NCI-H2227 (cell line): ENCODE measurements at regions not wholly inside any gene's neighbourhood (a gene's known extent, or its start where the extent isn't known, plus 50 kb on each side); places are given as distances from the start of the nearest gene placed in this dataset.

ENCODE experiments used
- DNase-seq: peaks from one replicate; lab custom pipeline; 2025; ENCODE audit not compliant: unreplicated experiment; lab: John Stamatoyannopoulos, UW

DNA sequence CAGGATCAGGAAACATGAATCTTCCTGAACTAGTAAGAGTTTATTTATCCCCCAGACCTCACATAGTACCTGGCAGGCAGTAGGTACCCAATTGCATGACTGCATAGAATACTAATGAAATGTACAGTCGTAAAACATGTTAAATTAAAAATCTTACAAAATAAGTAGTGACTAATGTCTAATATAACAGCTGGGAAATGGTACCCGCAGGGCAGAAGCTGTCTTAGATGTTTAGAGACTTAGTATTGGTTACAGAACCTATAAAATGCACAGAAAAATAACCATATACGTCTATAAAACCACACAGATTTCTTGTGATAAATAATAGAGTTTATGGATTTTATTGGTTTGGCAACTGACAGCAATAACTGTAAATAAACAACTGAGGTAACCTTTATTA lies 139.1 kb upstream of the GMDS start:
- no peak for DNase-seq

- no peak for DNase-seq
Observed at GRCh38 chr6:2381872-2382661, 136.7 kb upstream of the GMDS start.

GRCh38 chr6:2378891-2379652 lies 133.7 kb upstream of the GMDS start:
- DNase-seq, result no peak

DNA sequence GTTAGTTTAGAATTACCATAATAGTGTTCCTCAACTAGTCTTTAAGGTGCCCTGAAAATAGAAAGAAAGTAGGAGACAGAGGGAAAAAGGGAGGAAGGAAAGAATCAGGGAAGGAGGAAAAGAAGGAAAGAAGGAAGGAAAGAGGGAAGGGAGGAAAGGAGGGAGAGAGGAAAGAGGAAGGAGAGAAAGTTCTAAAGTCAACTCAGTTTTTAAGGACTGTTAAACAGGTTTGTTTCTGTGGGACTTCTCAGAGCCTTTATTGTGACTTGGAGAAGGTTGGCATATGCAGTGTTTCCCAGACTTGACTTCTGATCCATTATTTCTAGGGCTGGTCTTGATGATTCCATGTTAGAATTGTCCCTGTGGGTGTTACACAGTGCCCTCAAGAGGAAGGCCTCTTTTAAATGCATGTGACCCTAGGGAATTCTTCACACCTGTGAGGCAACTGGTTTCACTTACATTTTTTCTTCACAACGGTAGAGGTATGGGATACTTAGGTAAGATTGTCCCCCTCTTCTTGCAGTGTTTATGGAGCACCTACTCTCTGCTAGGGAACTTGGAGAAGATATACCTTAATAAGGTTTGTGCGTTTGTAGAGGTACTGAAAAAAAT lies 132.7 kb upstream of the GMDS start:
- no peak for DNase-seq

- no peak for DNase-seq
Observed at GRCh38 chr6:2376429-2377355, 131.3 kb upstream of the GMDS start.

DNA sequence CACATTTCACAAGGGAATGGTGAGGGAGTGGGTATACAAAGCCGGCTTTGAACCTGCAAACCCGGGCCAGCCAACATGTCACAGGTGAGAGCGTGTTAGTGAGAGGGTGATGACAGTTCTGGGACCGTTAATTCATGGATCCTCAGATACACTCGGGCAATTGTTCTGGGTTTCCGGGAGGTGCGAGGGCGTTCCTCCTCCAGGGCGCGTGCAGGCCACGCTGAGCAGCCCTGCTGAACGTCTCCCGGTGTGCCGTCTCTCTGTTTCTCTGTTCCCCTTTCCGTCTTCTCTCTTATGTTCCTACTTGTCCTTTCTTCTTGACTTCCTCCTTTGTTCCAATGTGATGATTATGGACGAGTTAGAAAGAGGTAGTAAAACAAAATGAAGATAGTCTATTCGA lies 130.0 kb upstream of the GMDS start:
- no peak for DNase-seq

- DNase-seq, result no peak
Observed at GRCh38 chr6:2369606-2370005, 124.2 kb upstream of the GMDS start.

GRCh38 chr6:2363211-2363610 lies 117.8 kb upstream of the GMDS start:
- DNase-seq, result no peak

GRCh38 chr6:2361195-2361594 lies 115.8 kb upstream of the GMDS start:
- DNase-seq, result no peak

- no peak for DNase-seq
Observed at GRCh38 chr6:2360716-2361115, 115.3 kb upstream of the GMDS start.

GRCh38 chr6:2360126-2360525 lies 114.7 kb upstream of the GMDS start:
- no peak for DNase-seq

DNA sequence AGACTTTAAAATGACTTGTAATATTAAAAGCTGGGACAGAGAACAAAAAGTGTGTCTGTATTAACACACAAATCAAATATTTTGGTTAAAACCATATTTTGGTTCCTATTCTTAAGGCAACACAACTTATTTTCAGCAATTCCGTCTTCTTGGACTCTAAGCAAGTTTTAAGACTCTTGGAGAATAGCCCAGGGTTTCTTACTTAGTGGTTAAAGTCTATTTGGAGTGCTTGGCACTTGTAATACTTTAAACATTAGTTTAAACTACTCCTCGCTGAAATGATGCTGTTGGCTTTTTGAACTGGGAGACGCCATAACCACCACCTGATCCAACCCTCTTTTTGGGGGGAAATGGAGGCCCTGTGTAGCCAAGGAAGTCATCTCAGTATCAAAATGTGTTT lies 109.7 kb upstream of the GMDS start:
- DNase-seq, result no peak

DNA sequence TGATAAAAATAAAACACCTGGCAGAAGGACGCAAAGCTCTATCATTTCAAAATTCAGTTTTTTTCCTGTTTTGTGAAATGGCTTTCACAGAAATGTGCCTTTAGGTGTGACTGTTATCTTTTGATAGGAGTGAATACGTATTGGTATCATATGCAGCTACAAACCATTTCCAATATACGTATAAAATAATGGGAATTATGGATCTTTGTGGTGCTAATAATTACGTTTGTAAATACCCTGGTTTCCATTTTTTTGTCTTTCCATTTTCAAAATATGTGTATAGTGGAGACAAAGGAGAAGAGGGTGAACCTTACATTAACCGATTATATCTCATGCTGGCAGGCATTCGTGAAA lies 108.7 kb upstream of the GMDS start:
- DNase-seq, result no peak

- peak; percentile 61 for DNase-seq
Observed at GRCh38 chr6:2353412-2354137, 108.2 kb upstream of the GMDS start.

- no peak for DNase-seq
Observed at GRCh38 chr6:2351807-2352431, 106.5 kb upstream of the GMDS start.

GRCh38 chr6:2351090-2351489 lies 105.7 kb upstream of the GMDS start:
- no peak for DNase-seq

DNA sequence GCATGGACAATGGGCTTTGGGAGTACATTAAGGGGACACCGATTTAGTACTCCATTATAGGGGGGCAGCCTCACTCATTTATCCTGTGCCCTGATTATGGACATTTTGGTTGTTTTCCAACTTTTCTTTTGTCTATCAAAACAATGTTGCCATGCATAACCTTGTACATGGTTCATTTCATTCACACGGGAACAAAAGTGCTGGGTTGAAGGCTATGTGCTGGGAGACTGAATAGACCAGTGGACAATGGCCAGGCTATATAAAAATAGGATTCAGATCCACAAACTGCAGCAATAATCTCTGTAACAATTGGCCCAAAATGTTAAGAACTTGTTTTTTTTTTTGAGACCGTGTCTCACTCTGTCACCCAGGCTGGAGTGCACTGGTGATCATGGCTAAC lies 100.7 kb upstream of the GMDS start:
- DNase-seq, result no peak

DNA sequence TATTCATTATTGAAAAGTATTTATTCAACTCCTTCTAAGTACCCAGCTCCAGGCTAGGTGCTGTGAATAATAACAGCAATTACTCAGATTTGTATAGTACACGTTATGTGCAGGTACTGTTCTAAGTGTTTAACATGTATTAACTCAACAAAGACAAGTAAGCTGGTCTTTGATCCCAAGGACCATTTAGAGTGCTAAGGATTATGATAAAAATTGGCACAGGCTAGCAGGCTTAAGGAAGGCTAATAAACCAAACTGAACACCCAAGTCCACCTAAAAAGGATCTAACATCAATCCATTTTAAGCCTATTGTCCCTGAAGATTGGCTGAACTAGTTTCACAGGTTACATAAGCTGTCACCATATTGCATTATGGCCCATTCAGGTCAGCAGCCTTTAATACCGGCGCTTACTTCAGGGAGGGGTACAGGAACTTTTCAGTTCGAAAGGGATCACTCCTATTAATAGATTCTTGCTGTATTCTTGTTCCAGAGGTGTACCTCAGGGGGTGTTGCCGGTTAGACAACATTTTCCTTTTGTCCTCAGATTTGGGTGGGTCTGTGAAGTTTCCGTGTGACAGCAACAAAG lies 99.0 kb upstream of the GMDS start:
- no peak for DNase-seq

DNA sequence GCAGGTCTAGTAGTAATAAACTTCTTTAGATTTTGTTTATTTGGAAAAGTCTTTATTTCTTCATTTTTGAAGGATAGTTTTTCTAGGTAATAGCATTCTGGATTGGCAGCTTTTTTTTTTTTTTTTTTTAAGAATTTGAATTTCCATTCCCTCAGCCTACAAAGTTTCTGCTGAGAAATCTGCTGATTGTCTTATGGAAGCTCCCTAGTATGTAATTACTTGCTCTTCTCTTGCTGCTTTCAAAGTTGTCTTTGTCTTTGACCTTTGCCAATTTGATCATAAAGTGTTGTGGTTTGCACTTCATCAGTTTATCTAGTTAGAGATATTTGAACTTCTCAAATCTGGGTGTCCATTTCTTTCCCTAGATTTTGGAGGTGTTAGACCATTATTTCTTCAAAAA lies 82.2 kb upstream of the GMDS start:
- DNase-seq, result no peak
